GM12864 (cell line): ENCODE measurements at regions not wholly inside any gene's neighbourhood (a gene's known extent, or its start where the extent isn't known, plus 50 kb on each side); places are given as distances from the start of the nearest gene placed in this dataset.

Source experiments
- DNase-seq: peaks from one replicate; pipeline ENCODE4 v3.0.0-alpha.2; 2011; ENCODE audit warnings: low read depth
- H3K4me3 ChIP-seq: 2 replicates; pipeline ENCODE4 v1.5.1; 2011; ENCODE audit warnings: mild to moderate bottlenecking, low read depth, low read length, control low read depth
- CTCF ChIP-seq: IDR thresholded peaks from 2 replicates; pipeline ENCODE4 v1.5.1; 2011; ENCODE audit warnings: low read depth, mild to moderate bottlenecking, moderate library complexity, low read length, control low read depth, inconsistent platforms; ENCODE audit errors: missing control alignments

- no peak for DNase-seq
- H3K4me3 ChIP-seq = no peak overlapping the region
- TF ChIP-seq CTCF = no peak
These were observed 68.9 kb downstream of the RHOU start for GRCh38 chr1:228804173-228804572.

DNA sequence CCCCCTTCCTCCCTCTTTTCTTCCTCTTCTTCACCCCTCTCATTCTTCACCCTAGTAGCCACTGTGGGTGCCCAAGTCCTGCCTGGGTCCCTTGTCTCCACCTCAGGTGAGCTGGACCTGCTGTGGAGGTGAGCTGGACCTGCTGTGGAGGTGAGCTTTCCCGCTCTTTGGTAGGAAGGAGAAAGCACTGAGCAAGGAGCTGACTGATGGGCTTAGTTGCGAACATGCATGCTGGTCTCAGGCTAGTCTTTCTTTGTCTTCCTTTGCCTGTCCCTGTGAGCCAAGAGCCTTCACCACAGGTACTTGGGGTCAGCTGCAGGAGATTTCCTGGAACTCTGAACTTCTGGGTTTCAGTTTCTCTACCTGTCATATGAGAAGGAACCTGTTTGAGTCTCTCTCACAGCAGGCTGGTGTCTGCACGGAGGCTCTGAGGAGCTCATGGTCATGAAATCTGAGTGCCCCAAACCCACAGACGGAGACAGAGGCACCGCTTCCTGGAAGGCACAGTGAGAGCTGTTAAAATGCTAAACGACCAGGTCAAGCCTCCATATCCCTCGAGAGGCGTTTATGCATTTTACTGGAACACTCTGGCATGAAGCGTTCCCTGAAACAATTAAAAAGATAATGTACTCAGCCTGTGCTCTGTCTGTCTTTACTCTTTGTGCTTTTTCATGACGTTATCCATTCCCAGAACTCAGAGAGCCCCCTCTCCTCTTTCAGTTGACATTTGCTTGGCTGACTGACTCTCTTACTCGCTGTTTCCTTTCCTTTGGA lies 69.5 kb downstream of the RHOU start:
- no peak overlapping the region for H3K4me3 ChIP-seq
- DNase-seq = no peak
- TF ChIP-seq CTCF = no peak

DNA sequence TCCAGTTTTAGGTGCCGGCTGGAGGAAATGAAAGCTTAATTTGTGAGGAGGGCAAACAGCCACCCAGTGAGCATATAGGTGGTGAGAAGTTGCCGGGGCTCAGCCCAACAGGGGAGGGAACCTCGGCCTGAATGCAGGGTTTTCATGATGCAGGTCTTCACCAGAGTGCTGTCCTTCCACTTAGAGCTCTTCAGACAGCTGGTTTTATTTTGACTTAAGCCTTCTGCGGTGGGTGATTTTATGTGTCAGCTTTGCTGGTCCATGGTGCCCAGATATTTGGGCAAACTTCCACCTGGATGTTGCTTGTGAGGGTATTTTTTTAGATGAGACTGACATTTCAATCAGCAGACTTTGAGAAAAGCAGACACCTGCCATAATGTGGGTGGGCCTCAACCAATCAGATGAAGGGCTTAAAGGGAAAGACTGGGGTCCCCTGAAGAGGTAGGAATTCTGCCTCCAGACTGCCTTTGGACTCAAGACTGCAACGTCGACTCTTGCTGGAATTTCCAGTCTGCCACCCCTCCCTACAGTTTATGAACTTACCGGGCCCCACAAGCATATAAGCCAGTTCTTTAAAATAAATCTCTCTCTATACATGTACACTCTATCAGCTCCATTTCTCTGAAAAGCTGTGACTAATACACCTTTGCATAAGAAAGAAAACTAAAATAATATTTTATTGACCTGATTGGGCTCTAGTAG lies 72.8 kb downstream of the RHOU start:
- TF ChIP-seq CTCF = no peak
- no peak overlapping the region for H3K4me3 ChIP-seq
- no peak for DNase-seq

- H3K4me3 ChIP-seq = no peak overlapping the region
- no peak for DNase-seq
- TF ChIP-seq CTCF = no peak
These were observed 74.5 kb downstream of the RHOU start for GRCh38 chr1:228809621-228810394.

- no peak for TF ChIP-seq CTCF
- no peak overlapping the region for H3K4me3 ChIP-seq
- no peak for DNase-seq
These were observed 75.1 kb downstream of the RHOU start for GRCh38 chr1:228810395-228810758.

- no peak overlapping the region for H3K4me3 ChIP-seq
- TF ChIP-seq CTCF = no peak
- no peak for DNase-seq
These were observed 75.8 kb downstream of the RHOU start for GRCh38 chr1:228810878-228811711.
